ENCODE measurements at regions not wholly inside any gene's neighbourhood (a gene's known extent, or its start where the extent isn't known, plus 50 kb on each side); places are given as distances from the start of the nearest gene placed in this dataset.

DNA sequence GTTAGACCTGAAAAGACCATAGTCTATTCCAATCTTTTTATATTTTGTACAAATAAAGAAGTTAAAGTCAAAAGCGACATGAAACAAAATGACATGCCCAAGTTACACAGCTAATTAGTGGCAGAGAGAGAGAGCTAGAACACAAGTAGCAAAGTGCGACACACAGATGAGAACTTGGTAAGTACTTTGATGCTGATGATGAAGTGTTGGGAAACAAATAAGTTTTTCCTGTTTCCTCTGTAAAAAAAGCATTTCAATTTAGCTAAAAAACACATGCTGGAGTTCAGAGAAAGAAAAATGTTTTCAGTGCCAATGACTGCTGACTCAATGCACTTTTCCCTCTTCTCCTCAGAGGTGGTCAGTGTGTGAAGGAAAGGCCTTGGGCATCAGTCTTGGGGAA lies 226.9 kb downstream of the PAX3 start:
- TF ChIP-seq, protein P1, sequence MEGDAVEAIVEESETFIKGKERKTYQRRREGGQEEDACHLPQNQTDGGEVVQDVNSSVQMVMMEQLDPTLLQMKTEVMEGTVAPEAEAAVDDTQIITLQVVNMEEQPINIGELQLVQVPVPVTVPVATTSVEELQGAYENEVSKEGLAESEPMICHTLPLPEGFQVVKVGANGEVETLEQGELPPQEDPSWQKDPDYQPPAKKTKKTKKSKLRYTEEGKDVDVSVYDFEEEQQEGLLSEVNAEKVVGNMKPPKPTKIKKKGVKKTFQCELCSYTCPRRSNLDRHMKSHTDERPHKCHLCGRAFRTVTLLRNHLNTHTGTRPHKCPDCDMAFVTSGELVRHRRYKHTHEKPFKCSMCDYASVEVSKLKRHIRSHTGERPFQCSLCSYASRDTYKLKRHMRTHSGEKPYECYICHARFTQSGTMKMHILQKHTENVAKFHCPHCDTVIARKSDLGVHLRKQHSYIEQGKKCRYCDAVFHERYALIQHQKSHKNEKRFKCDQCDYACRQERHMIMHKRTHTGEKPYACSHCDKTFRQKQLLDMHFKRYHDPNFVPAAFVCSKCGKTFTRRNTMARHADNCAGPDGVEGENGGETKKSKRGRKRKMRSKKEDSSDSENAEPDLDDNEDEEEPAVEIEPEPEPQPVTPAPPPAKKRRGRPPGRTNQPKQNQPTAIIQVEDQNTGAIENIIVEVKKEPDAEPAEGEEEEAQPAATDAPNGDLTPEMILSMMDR (IDR thresholded peaks at IDR 0.05; ENCODE audit: insufficient read depth, low read depth, low read length), result no peak
- ChIA-PET POLR2A (no interaction called here), CTCF (no interaction called here)
- no peaks in the 10 kb centered on the region for H3K27me3 ChIP-seq (ENCODE audit: control insufficient read depth, insufficient read depth, low read length)
- H3K36me3 ChIP-seq (ENCODE audit: control insufficient read depth, insufficient read depth, low read length), result no peaks in the 10 kb centered on the region
- DNase-seq (ENCODE audit: low read depth), result no peak
- H3K4me3 ChIP-seq (ENCODE audit: low read depth, low read length), result no peak overlapping the region

DNA sequence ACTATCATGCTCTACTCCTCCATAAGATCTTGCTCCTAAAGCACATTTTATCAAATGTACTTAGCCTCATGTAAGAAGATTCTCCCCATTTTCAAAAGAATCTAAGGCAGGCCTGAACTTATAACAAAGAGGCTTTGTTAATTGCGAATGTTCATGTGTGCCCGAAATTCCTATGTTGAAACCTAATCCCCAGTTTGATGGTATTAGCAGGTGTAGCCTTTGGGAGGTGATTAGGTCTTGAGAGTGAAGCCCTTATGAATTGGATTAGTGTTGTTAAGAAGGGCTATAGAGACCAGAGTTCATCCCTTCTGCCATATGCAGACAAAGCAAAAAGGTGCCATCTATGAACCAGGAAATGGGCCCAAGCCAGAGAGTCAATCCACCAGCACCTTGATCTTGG lies 234.5 kb downstream of the PAX3 start:
- no peak overlapping the region for H3K4me3 ChIP-seq (ENCODE audit: low read depth, low read length)
- H3K27me3 ChIP-seq (ENCODE audit: control insufficient read depth, insufficient read depth, low read length), result no peaks in the 10 kb centered on the region; the same call in 1 of the 2 replicates
- TF ChIP-seq, protein P1 (IDR thresholded peaks at IDR 0.05; ENCODE audit: insufficient read depth, low read depth, low read length), result no peak
- DNase-seq (ENCODE audit: low read depth), result no peak
- CTCF ChIA-PET, result no interaction called here
- POLR2A ChIA-PET, result no interaction called here
- no peaks in the 10 kb centered on the region for H3K36me3 ChIP-seq (ENCODE audit: control insufficient read depth, insufficient read depth, low read length)

DNA sequence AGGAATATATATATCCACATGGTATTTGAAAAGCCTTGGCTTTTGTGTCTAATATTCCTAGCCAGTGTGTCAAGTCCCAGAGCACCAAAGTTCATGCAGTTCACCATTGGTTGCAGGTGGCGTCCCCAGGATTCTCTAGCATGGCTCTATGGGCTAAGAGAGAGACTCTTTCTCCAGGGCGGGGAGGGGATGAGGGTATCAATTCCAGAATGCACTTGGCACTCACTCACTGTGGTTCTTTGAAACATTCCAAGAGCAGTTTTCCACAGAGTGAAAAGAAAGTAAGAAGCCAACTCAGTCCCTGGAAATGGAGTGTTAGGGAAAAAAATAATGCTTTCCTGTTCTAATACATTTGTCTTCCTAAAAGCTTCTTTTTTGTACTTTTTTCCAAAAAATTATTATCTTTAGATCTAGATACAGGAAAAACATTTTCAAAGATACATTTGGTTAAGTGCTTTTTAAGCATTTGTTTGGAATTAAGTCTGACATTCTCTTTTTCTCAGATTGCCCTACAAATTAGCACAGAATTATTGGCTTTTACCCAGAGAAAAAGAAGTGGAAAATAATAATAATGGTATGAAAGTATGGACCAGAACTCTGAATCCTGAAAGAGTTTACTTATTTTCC lies 239.9 kb downstream of the PAX3 start:
- ChIA-PET POLR2A (no interaction called here), CTCF (interaction anchor here (1.2 to 3.4 kb wide), 6 partner anchors 10 to 562 kb away, joined by 3 to 14 read pairs (median 4); no protein-coding TSS in a partner anchor)
- DNase-seq (ENCODE audit: low read depth), result no peak
- TF ChIP-seq, protein P1 (IDR thresholded peaks at IDR 0.05; ENCODE audit: insufficient read depth, low read depth, low read length), result no peak
- Histone ChIP-seq H3K4me3 (ENCODE audit: low read depth, low read length) (no peak overlapping the region), H3K27me3 (ENCODE audit: control insufficient read depth, insufficient read depth, low read length) (peaks cover 4% of the 10 kb centered on the region; the same call in 1 of the 2 replicates), H3K36me3 (ENCODE audit: control insufficient read depth, insufficient read depth, low read length) (no peaks in the 10 kb centered on the region)

DNA sequence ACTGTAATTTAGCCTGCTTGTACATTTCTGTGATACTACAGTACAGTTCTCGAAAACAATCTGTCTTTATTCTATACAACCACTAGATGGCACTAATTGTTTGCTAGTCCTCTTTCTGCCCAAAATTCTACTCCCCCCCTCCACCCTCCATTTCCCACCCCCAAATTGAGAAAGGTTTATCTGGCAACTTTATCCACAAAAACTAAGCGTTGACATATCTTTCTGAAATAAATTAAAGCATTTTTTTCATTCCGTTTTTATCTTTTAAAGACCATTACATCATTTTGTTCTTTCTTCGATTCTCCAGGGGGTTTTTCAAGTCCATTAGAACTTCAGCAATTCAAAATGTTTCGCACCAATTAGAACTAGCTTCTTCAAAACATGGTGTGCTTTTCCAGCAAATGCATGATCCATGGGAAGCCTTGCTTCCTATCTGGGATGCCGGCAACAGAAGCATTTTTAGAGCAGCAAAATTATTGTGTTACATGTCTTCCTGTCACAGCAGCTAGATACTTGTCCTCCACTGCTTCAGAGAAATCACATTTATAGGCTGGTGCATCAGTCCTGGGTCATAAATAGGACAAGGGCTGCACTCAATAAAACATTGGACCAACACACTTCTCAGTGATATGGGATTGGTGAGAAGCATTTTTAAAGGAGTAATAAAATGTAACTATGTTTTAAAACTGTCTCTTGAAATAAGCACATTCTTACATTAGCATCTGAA lies 241.3 kb downstream of the PAX3 start:
- Histone ChIP-seq H3K27me3 (ENCODE audit: control insufficient read depth, insufficient read depth, low read length) (peaks cover 6% of the 10 kb centered on the region), H3K36me3 (ENCODE audit: control insufficient read depth, insufficient read depth, low read length) (no peaks in the 10 kb centered on the region), H3K4me3 (ENCODE audit: low read depth, low read length) (no peak overlapping the region)
- ChIA-PET POLR2A (interaction anchor here (0.6 kb wide), 1 partner anchor 217 kb away, joined by 4 read pairs; no protein-coding TSS in a partner anchor), CTCF (interaction anchor here (0.7 to 3.4 kb wide), 7 partner anchors 9 to 553 kb away, joined by 3 to 14 read pairs (median 6); no protein-coding TSS in a partner anchor)
- no peak for DNase-seq (ENCODE audit: low read depth)
- TF ChIP-seq, protein P1 (IDR thresholded peaks at IDR 0.05; ENCODE audit: insufficient read depth, low read depth, low read length), result peak; percentile 58

DNA sequence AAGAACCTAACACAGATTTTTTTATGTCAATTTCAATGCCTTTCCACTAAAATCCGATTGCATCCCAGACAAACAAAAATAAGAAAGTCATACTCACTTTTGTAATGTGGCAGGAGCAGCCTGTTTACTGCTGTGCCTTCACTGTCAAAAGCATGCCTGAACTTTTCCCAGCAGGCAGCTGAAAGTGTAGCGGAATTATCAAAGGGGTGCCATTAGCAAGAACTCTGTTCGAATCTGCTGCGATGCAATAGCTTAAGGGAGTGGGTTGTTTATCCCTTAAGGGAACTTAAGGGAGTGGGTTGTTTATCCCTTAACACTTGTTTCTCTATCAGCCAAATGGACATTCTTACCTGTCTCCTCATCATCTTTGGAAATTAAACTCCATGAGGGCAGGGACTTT lies 243.5 kb downstream of the PAX3 start:
- H3K27me3 ChIP-seq (ENCODE audit: control insufficient read depth, insufficient read depth, low read length), result peaks cover 6% of the 10 kb centered on the region
- H3K36me3 ChIP-seq (ENCODE audit: control insufficient read depth, insufficient read depth, low read length), result no peaks in the 10 kb centered on the region
- ChIA-PET POLR2A (interaction anchor here (0.6 kb wide), 1 partner anchor 223 kb away, joined by 3 read pairs; no protein-coding TSS in a partner anchor), CTCF (interaction anchor here (1.0 to 3.4 kb wide), 5 partner anchors 11 to 596 kb away, joined by 3 to 14 read pairs (median 5); no protein-coding TSS in a partner anchor)
- DNase-seq (ENCODE audit: low read depth), result no peak
- H3K4me3 ChIP-seq (ENCODE audit: low read depth, low read length), result no peak overlapping the region
- TF ChIP-seq, protein P1 (IDR thresholded peaks at IDR 0.05; ENCODE audit: insufficient read depth, low read depth, low read length), result no peak

Measured in BJ (cell line).